Ureter (tissue), 1 donor: ENCODE measurements at regions not wholly inside any gene's neighbourhood (a gene's known extent, or its start where the extent isn't known, plus 50 kb on each side); places are given as distances from the start of the nearest gene placed in this dataset.
"Not testable (repeated sequence)": the region's sequence is repeated elsewhere in the genome, so short reads cannot be mapped to it uniquely, and the experiment has no call there.

Experiments
- DNase-seq: peaks from one replicate; pipeline ENCODE4 v3.0.0-alpha.2; 2020; ENCODE audit warnings: low spot score
- donor health status: DM: yes; HTN: yes; CAD: no.

GRCh38 chr2:195164930-195165329 lies 492.1 kb upstream of the SLC39A10 start:
- no peak for DNase-seq

DNA sequence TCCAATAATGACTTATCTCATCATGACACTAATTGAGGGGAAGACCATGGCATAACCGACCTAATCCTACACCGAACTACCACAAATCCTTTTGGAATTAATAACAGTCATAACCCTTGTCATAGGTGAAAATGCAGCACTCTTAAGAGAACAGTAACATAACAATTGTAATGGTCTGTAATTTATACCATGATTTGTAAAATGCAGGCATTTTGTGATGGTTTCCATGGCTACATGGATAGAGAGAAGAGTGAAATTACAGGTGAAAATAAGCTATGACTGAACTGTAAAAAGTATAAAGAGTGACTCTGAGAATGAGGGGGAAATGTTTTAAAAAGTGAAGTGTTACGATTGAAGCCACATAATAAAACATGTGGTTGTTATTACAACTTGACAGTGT lies 494.1 kb upstream of the SLC39A10 start:
- no peak for DNase-seq

GRCh38 chr2:195162194-195162593 lies 494.8 kb upstream of the SLC39A10 start:
- no peak for DNase-seq

DNA sequence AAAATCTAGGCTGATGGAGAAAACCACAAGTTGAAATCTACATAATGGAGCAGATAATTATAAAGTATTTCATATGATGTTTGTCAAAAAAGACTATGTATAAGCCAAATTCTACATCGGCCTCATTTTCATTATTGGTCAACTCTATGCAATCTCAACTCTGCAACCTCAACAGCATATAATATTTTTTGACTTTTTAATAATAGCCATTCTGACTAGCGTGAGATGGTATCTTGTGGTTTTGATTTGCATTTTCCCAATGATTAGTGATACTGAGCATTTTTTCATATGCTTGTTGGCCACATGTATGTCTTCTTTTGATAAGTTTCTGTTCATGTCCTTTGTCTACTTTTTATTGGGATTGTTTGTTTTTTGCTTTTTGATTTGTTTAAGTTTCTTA lies 496.1 kb upstream of the SLC39A10 start:
- DNase-seq: no peak

- no peak for DNase-seq
Observed at GRCh38 chr2:195151711-195152110, 505.3 kb upstream of the SLC39A10 start.

DNA sequence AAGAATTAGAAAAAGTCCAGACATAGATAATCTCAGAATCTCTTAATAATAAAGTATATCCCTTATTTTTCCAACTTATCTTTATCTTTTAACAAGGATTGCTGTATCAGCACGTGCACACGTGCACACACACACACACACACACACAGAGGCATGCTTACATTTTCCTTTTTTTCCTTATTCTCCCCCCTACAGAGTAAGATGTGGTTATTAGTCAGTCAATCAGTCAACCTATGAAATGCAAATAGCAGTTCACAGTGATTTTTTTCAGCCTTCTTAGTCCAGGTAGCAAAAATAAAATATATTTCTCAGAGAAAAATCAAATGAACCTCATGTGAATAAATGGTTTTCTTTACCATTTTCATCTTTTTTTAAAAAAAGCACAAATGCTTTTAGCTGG lies 506.2 kb upstream of the SLC39A10 start:
- no peak for DNase-seq

DNA sequence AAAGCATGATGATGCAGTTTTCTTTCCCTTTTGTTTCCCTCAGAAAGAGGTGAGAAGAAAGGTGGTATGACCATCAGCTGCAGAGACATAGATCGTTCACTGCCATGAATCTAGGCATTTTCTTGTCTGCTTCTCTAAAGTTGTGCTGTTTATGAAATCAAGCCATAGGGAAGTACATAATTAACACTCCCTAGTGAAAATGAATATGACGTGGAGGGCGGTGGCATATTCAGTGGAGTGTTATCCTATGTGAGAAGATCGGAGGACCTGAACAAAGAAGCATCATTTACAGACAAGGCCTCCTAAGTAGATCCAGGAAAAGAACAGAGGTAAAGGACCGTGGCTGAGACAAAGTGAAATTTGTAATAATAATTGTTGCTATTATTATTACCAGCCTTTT lies 509.0 kb upstream of the SLC39A10 start:
- DNase-seq: no peak

- DNase-seq: no peak
Observed at GRCh38 chr2:195146761-195147541, 510.1 kb upstream of the SLC39A10 start.

DNA sequence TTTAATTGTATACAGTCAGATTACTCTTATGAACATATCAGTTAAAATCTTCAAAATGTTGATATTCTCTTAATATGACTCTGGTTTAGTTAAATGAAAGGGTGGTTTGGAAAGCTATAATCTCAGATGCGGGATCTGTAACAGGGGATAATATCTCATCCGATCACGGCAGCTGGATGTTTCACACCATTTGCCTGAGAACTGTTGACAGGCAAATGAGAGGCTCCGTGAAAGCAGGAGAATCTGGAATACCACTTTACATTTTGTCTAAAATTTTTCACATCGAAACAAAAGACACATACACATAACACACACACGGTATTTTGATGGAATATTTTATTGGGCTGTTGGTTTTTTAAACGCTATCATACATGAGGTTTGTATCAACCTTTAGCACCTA lies 518.6 kb upstream of the SLC39A10 start:
- DNase-seq: no peak

GRCh38 chr2:195125889-195126288 lies 531.1 kb upstream of the SLC39A10 start:
- DNase-seq: not testable (repeated sequence)

DNA sequence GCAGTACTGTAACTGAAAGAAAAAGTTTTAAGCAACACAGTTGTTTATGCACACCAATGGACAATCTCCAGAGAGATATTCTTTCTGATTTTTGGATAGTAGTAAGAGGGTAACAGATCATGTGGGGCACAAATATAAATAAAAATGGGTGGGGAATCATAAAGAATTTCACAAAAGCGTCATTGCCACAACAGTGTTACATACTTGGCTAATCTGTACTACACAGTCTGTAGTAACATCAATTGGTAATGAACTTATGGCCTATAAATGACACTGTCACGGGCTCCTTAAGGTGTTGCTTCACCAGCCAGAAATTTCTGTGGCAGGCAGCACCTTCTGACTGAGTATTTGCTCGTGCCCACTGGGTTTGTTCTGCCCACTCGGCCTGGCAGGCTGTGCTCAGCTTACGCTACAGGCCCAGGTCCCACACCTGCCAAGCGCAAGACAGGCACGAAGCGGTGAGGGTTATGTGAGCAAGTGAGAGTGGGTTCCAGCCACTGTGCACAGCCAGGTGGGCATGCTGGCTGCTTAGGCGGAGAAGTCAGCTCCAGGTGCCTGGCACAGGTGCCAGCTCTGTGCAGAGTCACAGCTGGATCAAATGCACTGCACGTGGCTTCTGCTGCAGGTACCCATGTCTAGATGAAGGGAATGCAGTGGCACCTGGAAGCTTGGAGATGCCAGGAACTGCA lies 532.5 kb upstream of the SLC39A10 start:
- no peak for DNase-seq

DNA sequence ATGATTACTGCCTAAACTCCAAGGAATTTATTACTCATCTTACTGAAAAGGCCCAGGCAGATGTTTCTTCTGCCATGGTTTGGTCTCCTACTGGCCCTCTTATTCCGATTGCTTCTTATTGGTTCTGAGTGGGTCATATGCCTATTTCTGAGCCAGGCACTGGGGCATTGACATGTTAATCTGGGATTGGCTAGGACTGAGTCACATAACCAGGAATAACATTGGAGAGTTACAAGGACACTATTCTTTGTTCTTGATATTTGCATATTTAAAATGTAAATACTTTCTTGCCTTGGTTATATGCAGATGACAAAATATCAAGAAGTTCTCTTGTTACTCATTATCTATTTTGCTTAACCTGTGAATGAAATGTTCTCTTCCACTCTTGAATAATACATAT lies 534.4 kb upstream of the SLC39A10 start:
- DNase-seq: no peak

- no peak for DNase-seq
Observed at GRCh38 chr2:195121341-195121740, 535.7 kb upstream of the SLC39A10 start.

DNA sequence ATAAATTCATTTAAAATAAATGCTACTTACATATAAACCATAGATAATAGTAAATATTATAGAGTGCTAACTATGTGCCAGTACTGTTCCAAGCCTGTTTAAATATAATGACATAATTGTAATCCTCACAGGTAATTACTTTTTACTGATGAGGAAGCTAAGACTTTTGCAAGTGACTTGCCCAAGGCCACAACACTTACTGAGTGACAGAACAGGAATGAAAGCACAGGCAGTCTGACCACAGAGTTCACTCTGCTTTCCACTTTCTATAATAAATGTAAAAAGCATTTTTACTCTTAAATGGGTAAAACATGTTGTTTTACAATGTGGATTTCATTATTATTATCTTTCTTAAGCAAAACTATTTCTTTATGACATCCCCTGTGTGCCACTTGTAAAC lies 537.8 kb upstream of the SLC39A10 start:
- no peak for DNase-seq

- no peak for DNase-seq
Observed at GRCh38 chr2:195118276-195118675, 538.8 kb upstream of the SLC39A10 start.

DNA sequence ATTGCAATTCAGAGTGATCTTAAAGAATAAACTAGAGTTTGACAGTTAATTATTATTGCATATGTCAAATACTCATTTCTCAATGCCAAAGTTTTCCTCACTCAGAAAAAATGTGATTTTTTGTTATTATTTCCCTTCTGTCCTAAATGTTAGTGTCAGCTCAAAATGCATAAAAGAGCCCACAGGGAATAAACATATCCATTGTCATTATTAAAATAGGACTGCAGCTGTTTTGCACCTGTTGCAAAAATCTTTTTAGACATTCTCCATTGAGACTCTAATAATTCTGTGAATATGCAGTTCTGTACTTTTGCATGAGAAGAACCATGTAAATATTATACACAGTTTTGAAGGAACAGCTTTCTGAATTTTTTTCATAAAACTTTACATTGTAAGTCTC lies 540.0 kb upstream of the SLC39A10 start:
- DNase-seq: no peak

DNA sequence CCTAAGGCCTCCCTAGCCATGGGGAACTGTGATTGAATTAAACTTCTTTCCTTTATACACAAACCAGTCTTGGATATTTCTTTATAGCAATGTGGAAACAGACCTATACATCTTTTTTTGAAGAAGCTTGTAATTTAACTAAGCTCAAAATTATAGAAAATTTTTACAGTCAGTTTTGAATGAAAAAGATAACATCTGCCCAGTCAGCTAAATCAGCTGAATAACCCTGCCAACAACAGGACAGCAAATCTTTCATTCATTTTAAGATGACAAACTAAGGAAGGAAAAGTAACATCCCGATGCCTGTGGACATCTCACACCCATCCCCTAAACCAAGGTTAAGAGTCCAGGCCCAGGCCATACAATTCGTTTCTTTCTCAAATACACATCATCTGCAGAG lies 541.3 kb upstream of the SLC39A10 start:
- DNase-seq: no peak

DNA sequence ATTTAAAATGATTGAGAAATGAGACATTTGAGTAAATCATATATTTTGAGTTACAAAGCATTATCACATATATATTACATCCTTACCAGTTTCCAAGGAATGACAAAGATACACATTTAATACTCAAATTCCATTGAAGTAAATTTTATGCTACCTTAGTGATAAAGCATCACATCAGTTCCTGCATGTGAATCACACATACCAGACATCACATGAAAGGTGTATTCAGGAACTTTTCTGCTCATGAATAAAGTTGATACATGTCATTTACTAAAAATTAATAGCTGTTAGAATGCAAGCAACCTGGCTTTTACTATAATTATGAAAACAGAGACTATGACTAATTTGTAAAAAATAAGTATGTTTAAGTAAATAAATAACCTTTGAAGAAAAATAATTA lies 548.8 kb upstream of the SLC39A10 start:
- DNase-seq: no peak

GRCh38 chr2:195106681-195107380 lies 550.2 kb upstream of the SLC39A10 start:
- DNase-seq: no peak

GRCh38 chr2:195105581-195105980 lies 551.4 kb upstream of the SLC39A10 start:
- DNase-seq: no peak

DNA sequence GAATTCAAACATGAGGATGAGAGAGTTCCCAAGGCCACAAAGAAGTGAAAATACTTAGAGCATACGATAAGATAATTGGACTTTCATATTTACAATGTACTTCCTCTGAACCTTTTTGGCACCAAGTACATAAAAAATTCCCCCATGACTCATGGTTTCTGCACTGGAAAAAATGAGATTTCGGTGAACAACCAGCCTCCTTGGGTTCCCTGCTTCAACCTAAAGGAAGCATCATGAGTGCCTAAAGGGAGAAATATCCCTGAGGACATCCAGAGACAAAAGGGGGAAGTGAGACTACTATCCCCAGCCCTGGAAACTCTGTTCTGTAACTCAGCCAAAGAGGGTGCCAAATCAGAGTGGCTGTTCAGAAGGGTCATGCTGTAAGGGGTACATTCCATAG lies 562.7 kb upstream of the SLC39A10 start:
- no peak for DNase-seq

GRCh38 chr2:195092341-195092740 lies 564.7 kb upstream of the SLC39A10 start:
- no peak for DNase-seq

DNA sequence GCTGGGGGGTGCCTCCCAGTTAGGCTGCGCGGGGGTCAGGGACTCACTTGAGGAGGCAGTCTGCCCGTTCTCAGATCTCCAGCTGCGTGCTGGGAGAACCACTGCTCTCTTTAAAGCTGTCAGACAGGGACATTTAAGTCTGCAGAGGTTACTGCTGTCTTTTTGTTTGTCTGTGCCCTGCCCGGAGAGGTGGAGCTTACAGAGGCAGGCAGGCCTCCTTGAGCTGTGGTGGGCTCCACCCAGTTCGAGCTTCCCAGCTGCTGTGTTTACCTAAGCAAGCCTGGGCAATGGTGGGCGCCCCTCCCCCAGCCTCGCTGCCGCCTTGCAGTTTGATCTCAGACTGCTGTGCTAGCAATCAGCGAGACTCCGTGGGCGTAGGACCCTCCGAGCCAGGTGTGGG lies 584.2 kb upstream of the SLC39A10 start:
- not testable (repeated sequence) for DNase-seq
